GM12878 (cell line): ENCODE measurements at regions not wholly inside any gene's neighbourhood (a gene's known extent, or its start where the extent isn't known, plus 50 kb on each side); places are given as distances from the start of the nearest gene placed in this dataset.
"Not testable (repeated sequence)": the region's sequence is repeated elsewhere in the genome, so short reads cannot be mapped to it uniquely, and the experiment has no call there.

Source experiments
- ATAC-seq: fragments of 200-7000 bp; cut with Tn5 transposase; 3 replicates; pipeline ENCODE4 v1.9.1; 2020; ENCODE audit warnings: mild to moderate bottlenecking, moderate library complexity
- BruUV-seq: library from RNA; stranded (reverse); fragments of 400-500 nt; replicated peaks from 2 replicates; lab custom pipeline; 2021; lab: Mats Ljungman, UMichigan
- CTCF ChIA-PET: fragments of 300-600 bp; sonication (Branson Sonifier 250); formaldehyde crosslinking; extraction: SDS; loops from one replicate; lab custom pipeline; 2021; ENCODE audit warnings: inconsistent platforms; lab: Yijun Ruan, JAX
- POLR2A ChIA-PET: fragments of 350-600 bp; formaldehyde crosslinking; extraction: SDS; loops from one replicate; lab custom pipeline; 2021; ENCODE audit warnings: inconsistent platforms; lab: Charles Lee
- RAD21 ChIA-PET: fragments of 300-600 bp; sonication (Branson Sonifier 250); formaldehyde crosslinking; loops from one replicate; lab custom pipeline; 2023; ENCODE audit warnings: antibody characterized with exemption; ENCODE audit not compliant: unreplicated experiment; lab: Charles Lee
- SMC1A ChIA-PET: fragments of 300-600 bp; sonication (Branson Sonifier 250); formaldehyde crosslinking; loops from one replicate; lab custom pipeline; 2023; ENCODE audit not compliant: unreplicated experiment, uncharacterized antibody; lab: Charles Lee
- DNase-seq: peaks from one replicate; pipeline ENCODE4 v3.0.0-alpha.2; 2011; ENCODE audit warnings: low read depth, low spot score
- FAIRE-seq: peaks from 3 replicates; lab custom pipeline; 2011; peaks lifted over from hg19 to GRCh38; lab: Jason Lieb, UNC
- H2AFZ ChIP-seq: 2 replicates; pipeline ENCODE4 v1.6.0; 2011; ENCODE audit warnings: low read depth, low read length, control low read depth; ENCODE audit not compliant: control insufficient read depth
- H3K27ac ChIP-seq: 2 replicates; pipeline ENCODE4 v1.5.1; 2011; ENCODE audit warnings: control low read depth; ENCODE audit not compliant: control insufficient read depth, insufficient read depth
- H3K27me3 ChIP-seq, 2 experiments: replicated peaks in 1 of 2; 2 replicates each; pipeline versions ENCODE4 v1.6.0 to v1.6.1; 2011; ENCODE audit warnings: low read length in 1 of 2; ENCODE audit not compliant: control insufficient read depth in 2 of 2, insufficient read depth in 2 of 2
- H3K36me3 ChIP-seq, 2 experiments: 2 replicates each; pipeline ENCODE4 v1.5.1; 2011; ENCODE audit warnings: low read length in 1 of 2; ENCODE audit not compliant: control insufficient read depth in 2 of 2, insufficient read depth in 2 of 2
- H3K4me1 ChIP-seq: 2 replicates; pipeline ENCODE4 v1.6.1; 2011; ENCODE audit warnings: mild to moderate bottlenecking, low read length, moderate library complexity, mixed read lengths; ENCODE audit not compliant: control insufficient read depth, insufficient read depth
- H3K4me2 ChIP-seq: 2 replicates; pipeline ENCODE4 v1.6.0; 2011; ENCODE audit warnings: control low read depth; ENCODE audit not compliant: control insufficient read depth, insufficient read depth
- H3K4me3 ChIP-seq: fragments of 200-600 bp; sonication (generic); 2 replicates; pipeline ENCODE4 v1.5.1; 2016
- H3K79me2 ChIP-seq: 2 replicates; pipeline ENCODE4 v1.6.0; 2011; ENCODE audit warnings: low read length; ENCODE audit not compliant: control insufficient read depth, insufficient read depth
- H3K9ac ChIP-seq: 2 replicates; pipeline ENCODE4 v1.8.0; 2011; ENCODE audit warnings: low read length, control low read depth, mixed read lengths; ENCODE audit not compliant: control insufficient read depth, insufficient read depth
- H3K9me3 ChIP-seq: replicated peaks from 3 replicates; pipeline ENCODE4 v1.5.1; 2011; ENCODE audit warnings: mild to moderate bottlenecking, low read length; ENCODE audit not compliant: control insufficient read depth, insufficient read depth
- H4K20me1 ChIP-seq: 2 replicates; pipeline ENCODE4 v1.6.0; 2011; ENCODE audit not compliant: control insufficient read depth, insufficient read depth
- DPF2 ChIP-seq: fragments of 450-650 bp; IDR thresholded peaks from 2 replicates; pipeline ENCODE4 v1.6.1; 2017; ENCODE audit warnings: mild to moderate bottlenecking
- HDAC6 ChIP-seq: fragments of 200-600 bp; sonication (generic); IDR thresholded peaks from one replicate; pipeline ENCODE4 v1.8.0; 2017; ENCODE audit warnings: antibody characterized with exemption; ENCODE audit not compliant: unreplicated experiment
- IKZF2 ChIP-seq, 2 experiments: fragments of 450-650 bp; IDR thresholded peaks; 2 replicates each; pipeline ENCODE4 v1.6.1; 2017; ENCODE audit warnings: mild to moderate bottlenecking in 2 of 2, moderate library complexity in 2 of 2
- KDM1A ChIP-seq: fragments of 200-600 bp; sonication (generic); IDR thresholded peaks from 2 replicates; pipeline ENCODE4 v1.6.1; 2016; ENCODE audit warnings: borderline replicate concordance
- TCF7 ChIP-seq: IDR thresholded peaks from 2 replicates; pipeline ENCODE4 v1.6.1; 2014; ENCODE audit warnings: antibody characterized with exemption, borderline replicate concordance
- ZBED1 ChIP-seq: IDR thresholded peaks from 2 replicates; pipeline ENCODE4 v1.6.1; 2016; ENCODE audit warnings: borderline replicate concordance
- WGBS: methylation state at CpG from one replicate; pipeline ENCODE4 v1.1.6; 2016; ENCODE audit warnings: low lambda C conversion rate; ENCODE audit not compliant: insufficient replicate concordance, insufficient coverage; ENCODE audit errors: missing lambda C conversion rate; 5-methylcytosine and 5-hydroxymethylcytosine counted together
- in situ Hi-C: fragments of 300-500 bp; cut with MboI; formaldehyde crosslinking; loops from 9 replicates; pipeline ENCODE4 v1.14.3; 2018; ENCODE audit warnings: mixed read lengths
- intact Hi-C: fragments of 100-400 bp; cut with micrococcal nuclease; formaldehyde crosslinking; loops from one replicate; pipeline ENCODE4 v1.14.2; 2022; ENCODE audit not compliant: unreplicated experiment

- no peaks in the 10 kb centered on the region for H4K20me1 ChIP-seq
- H2AFZ ChIP-seq, result no peak overlapping the region
- no peaks in the 10 kb centered on the region for H3K27me3 ChIP-seq
- no peak overlapping the region for H3K4me3 ChIP-seq
- no peak for ATAC-seq
- RAD21 ChIA-PET, result no interaction called here
- TF ChIP-seq HDAC6 (no peak), TCF7 (no peak), ZBED1 (no peak), DPF2 (no peak), KDM1A (no peak)
- in situ Hi-C loops, result no loop called here
- no peak overlapping the region for H3K9ac ChIP-seq
- H3K79me2 ChIP-seq, result no peaks in the 10 kb centered on the region
- H3K27ac ChIP-seq, result no peak overlapping the region
- POLR2A ChIA-PET, result no interaction called here
- no peak for DNase-seq
- H3K9me3 ChIP-seq, result no peaks in the 10 kb centered on the region
- SMC1A ChIA-PET, result no interaction called here
- no peaks in the 10 kb centered on the region for H3K36me3 ChIP-seq
- 41% methylated on average over 6 of the region's 6 CpGs for WGBS
- no peak for FAIRE-seq
- H3K4me1 ChIP-seq, result no peaks in the 10 kb centered on the region
- CTCF ChIA-PET, result no interaction called here
- intact Hi-C loops, result no loop called here
- H3K4me2 ChIP-seq, result no peak overlapping the region
- BruUV-seq, result no TSS peak
These were observed 82.3 kb downstream of the POU4F1 start for GRCh38 chr13:78521091-78521490.

- no peaks in the 10 kb centered on the region for H3K79me2 ChIP-seq
- BruUV-seq, result no TSS peak
- ChIA-PET SMC1A (no interaction called here), CTCF (no interaction called here), RAD21 (no interaction called here), POLR2A (no interaction called here)
- H3K4me1 ChIP-seq, result no peaks in the 10 kb centered on the region
- H2AFZ ChIP-seq, result no peak overlapping the region
- TF ChIP-seq IKZF2 (IDR thresholded peaks at IDR 0.05), result no peak
- no peak for DNase-seq
- no peaks in the 10 kb centered on the region for H4K20me1 ChIP-seq
- H3K4me3 ChIP-seq, result no peak overlapping the region
- intact Hi-C loops, result no loop called here
- no peaks in the 10 kb centered on the region for H3K36me3 ChIP-seq
- WGBS, result 45% methylated on average over 2 of the region's 2 CpGs
- no peak overlapping the region for H3K4me2 ChIP-seq
- H3K9me3 ChIP-seq, result no peaks in the 10 kb centered on the region
- no peak overlapping the region for H3K9ac ChIP-seq
- no peak for ATAC-seq
- H3K27ac ChIP-seq, result no peak overlapping the region
- in situ Hi-C loops, result no loop called here
- FAIRE-seq, result no peak
- no peaks in the 10 kb centered on the region for H3K27me3 ChIP-seq
These were observed 82.9 kb downstream of the POU4F1 start for GRCh38 chr13:78520425-78520824.

GRCh38 chr13:78518482-78518881 is 84.9 kb downstream of the POU4F1 start:
- H4K20me1 ChIP-seq, H3K36me3 ChIP-seq, H2AFZ ChIP-seq, RAD21 ChIA-PET, H3K4me3 ChIP-seq, H3K9me3 ChIP-seq, H3K79me2 ChIP-seq, H3K4me1 ChIP-seq, ATAC-seq, POLR2A ChIA-PET, SMC1A ChIA-PET, H3K9ac ChIP-seq, CTCF ChIA-PET, intact Hi-C loops, H3K27ac ChIP-seq, FAIRE-seq, H3K27me3 ChIP-seq, H3K4me2 ChIP-seq, BruUV-seq, DNase-seq, in situ Hi-C loops: not testable (repeated sequence)
- WGBS, result 76% methylated on average over 7 of the region's 7 CpGs
